ENCODE measurements at regions not wholly inside any gene's neighbourhood (a gene's known extent, or its start where the extent isn't known, plus 50 kb on each side); places are given as distances from the start of the nearest gene placed in this dataset.

DNA sequence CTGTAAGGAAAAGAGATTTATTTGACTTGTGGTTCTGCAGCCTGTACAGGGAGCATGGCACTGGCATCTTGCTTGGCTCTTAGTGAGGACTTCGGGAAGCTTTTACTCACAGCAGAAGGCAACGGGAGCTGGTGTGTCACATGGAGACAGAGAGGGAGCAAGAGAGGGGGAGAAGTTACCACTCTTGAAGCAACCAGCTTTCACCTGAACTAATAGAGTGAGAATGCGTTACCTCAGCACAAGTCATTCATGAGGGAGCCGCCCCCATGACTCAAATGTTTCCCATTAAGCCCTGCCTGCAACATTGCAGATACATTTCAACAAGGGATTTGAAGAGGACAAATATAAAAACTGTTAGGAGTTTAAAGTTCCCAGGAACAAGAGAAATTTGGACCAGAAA, 190.0 kb downstream of the CYRIA start:
- intact Hi-C loops (cut with DNase I) = no loop called here
- H3K4me1 ChIP-seq (replicated peaks in 1 of 2) = no peaks in the 10 kb centered on the region
- 80 to 90% (median 85%) methylated on average over 4 of the region's 4 CpGs for WGBS, 4 donors

DNA sequence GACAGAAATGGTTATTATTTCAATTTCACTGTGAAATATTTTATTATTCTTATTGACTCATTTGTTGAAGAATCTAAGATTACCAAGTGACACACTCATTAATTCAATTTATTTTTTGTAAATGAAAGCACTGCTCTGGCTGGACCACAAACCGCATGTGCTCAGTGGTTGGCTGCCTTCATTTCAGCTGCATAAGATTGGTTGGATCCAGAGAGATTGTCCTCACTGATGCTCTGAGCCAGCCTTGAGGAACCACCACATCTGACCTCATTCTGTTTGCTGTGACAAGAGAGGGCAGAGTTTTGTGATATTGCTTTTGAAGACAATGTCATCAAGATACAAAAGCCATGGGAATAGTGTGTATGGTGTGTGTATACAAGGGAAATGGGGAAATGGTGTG, 192.1 kb downstream of the CYRIA start:
- H3K36me3 ChIP-seq (replicated peaks in 1 of 2) = no peaks in the 10 kb centered on the region
- no peak for TF ChIP-seq POLR2A (IDR thresholded peaks at IDR 0.05)
- TF ChIP-seq, protein P1, sequence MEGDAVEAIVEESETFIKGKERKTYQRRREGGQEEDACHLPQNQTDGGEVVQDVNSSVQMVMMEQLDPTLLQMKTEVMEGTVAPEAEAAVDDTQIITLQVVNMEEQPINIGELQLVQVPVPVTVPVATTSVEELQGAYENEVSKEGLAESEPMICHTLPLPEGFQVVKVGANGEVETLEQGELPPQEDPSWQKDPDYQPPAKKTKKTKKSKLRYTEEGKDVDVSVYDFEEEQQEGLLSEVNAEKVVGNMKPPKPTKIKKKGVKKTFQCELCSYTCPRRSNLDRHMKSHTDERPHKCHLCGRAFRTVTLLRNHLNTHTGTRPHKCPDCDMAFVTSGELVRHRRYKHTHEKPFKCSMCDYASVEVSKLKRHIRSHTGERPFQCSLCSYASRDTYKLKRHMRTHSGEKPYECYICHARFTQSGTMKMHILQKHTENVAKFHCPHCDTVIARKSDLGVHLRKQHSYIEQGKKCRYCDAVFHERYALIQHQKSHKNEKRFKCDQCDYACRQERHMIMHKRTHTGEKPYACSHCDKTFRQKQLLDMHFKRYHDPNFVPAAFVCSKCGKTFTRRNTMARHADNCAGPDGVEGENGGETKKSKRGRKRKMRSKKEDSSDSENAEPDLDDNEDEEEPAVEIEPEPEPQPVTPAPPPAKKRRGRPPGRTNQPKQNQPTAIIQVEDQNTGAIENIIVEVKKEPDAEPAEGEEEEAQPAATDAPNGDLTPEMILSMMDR (IDR thresholded peaks at IDR 0.05) = no peak

More for the DNA sequence above, 190.0 kb downstream of the CYRIA start:
- H3K4me3 ChIP-seq = no peak overlapping the region
- no peak for DNase-seq
- no peaks in the 10 kb centered on the region for H3K9me3 ChIP-seq (replicated peaks in 1 of 3)
- H3K36me3 ChIP-seq (replicated peaks in 1 of 2) = no peaks in the 10 kb centered on the region
- no peak for TF ChIP-seq POLR2A (IDR thresholded peaks at IDR 0.05)
- TF ChIP-seq, protein P1 (IDR thresholded peaks at IDR 0.05) = no peak
- H3K27ac ChIP-seq = no peak overlapping the region
- no peaks in the 10 kb centered on the region for H3K27me3 ChIP-seq

DNA sequence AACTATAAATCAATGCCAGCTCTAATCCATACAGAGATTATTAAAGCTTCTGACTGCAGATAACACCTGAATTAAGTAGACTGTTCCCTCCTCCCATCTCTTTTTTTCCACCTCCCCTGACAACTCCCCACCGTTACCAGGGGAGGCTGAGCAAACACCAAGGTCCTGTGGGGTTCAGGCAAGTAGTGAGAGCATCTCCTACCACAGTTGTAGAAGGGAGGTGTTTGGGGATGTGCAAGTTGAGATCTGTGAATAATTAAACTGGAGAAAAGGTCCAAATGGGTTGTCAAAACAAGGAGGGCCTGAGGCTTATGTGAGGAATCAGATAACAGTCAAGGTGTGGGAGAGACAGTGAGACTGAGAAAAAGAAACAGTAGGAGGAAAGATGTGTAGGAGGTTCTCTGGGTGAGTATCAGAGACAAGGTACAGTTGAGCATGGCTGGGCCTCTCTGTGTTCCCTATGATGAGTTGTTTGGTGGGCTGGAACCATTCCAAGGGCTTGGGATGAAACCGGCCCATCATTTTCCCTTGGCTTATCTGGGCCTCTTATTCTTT, 194.6 kb downstream of the CYRIA start:
- WGBS, 4 donors = 79 to 91% (median 85%) methylated on average over 2 of the region's 2 CpGs
- TF ChIP-seq, protein P1 (IDR thresholded peaks at IDR 0.05) = no peak
- TF ChIP-seq POLR2A (IDR thresholded peaks at IDR 0.05) = no peak
- Histone ChIP-seq H3K4me3 (no peak overlapping the region), H3K4me1 (replicated peaks in 1 of 2) (no peaks in the 10 kb centered on the region), H3K36me3 (replicated peaks in 1 of 2) (no peaks in the 10 kb centered on the region), H3K27ac (no peak overlapping the region), H3K27me3 (no peaks in the 10 kb centered on the region), H3K9me3 (replicated peaks in 1 of 3) (no peaks in the 10 kb centered on the region)
- intact Hi-C loops (cut with DNase I) = no loop called here
- no peak for DNase-seq

More for the DNA sequence above, 192.1 kb downstream of the CYRIA start:
- H3K9me3 ChIP-seq (replicated peaks in 1 of 3) = no peaks in the 10 kb centered on the region
- H3K4me3 ChIP-seq = no peak overlapping the region
- H3K4me1 ChIP-seq (replicated peaks in 1 of 2) = no peaks in the 10 kb centered on the region
- WGBS, 4 donors = 82 to 93% (median 89%) methylated on average over 1 of the region's 1 CpG
- H3K27me3 ChIP-seq = no peaks in the 10 kb centered on the region
- intact Hi-C loops (cut with DNase I) = no loop called here
- no peak overlapping the region for H3K27ac ChIP-seq
- no peak for DNase-seq

- intact Hi-C loops (cut with DNase I) = no loop called here
- no peaks in the 10 kb centered on the region for H3K4me1 ChIP-seq (replicated peaks in 1 of 2)
- no peak for DNase-seq
- H3K36me3 ChIP-seq (replicated peaks in 1 of 2) = no peaks in the 10 kb centered on the region
- H3K27me3 ChIP-seq = no peaks in the 10 kb centered on the region
- H3K27ac ChIP-seq = no peak overlapping the region
- WGBS, 4 donors = 46 to 62% (median 55%) methylated on average over 2 of the region's 2 CpGs
- TF ChIP-seq, protein P1 (IDR thresholded peaks at IDR 0.05) = no peak
- no peak for TF ChIP-seq POLR2A (IDR thresholded peaks at IDR 0.05)
- no peaks in the 10 kb centered on the region for H3K9me3 ChIP-seq (replicated peaks in 1 of 3)
- no peak overlapping the region for H3K4me3 ChIP-seq
Observed at GRCh38 chr2:16466821-16467151, 198.8 kb downstream of the CYRIA start.
